Activated CD4-positive, alpha-beta T cell treated with anti-CD3 and anti-CD28 coated beads, Interleukin-2, amount 10 ng/mL, durations not matched to agents 7 days and 5 days (primary cell): ENCODE measurements at regions not wholly inside any gene's neighbourhood (a gene's known extent, or its start where the extent isn't known, plus 50 kb on each side); places are given as distances from the start of the nearest gene placed in this dataset.
"Not testable (repeated sequence)": the region's sequence is repeated elsewhere in the genome, so short reads cannot be mapped to it uniquely, and the experiment has no call there.

ENCODE experiments used
- CTCF ChIA-PET: fragments of 350-600 bp; sonication (Branson Sonifier 250); formaldehyde crosslinking; loops from one replicate; lab custom pipeline; 2021; ENCODE audit warnings: antibody characterized with exemption; lab: Charles Lee
- POLR2A ChIA-PET: fragments of 350-600 bp; sonication (Branson Sonifier 250); formaldehyde crosslinking; loops from one replicate; lab custom pipeline; 2021; ENCODE audit warnings: antibody characterized with exemption; lab: Charles Lee
- DNase-seq: peaks from one replicate; pipeline ENCODE4 v3.0.0-alpha.2; 2020
- H3K27ac Mint-ChIP-seq: one replicate; pipeline ENCODE4 v1.8.0; 2021; ENCODE audit warnings: mild to moderate bottlenecking, moderate library complexity, mixed read lengths
- H3K27me3 Mint-ChIP-seq: one replicate; pipeline ENCODE4 v1.8.0; 2021; ENCODE audit warnings: mixed read lengths
- H3K36me3 Mint-ChIP-seq: one replicate; pipeline ENCODE4 v1.8.0; 2021; ENCODE audit warnings: low read depth, mixed read lengths
- H3K4me1 Mint-ChIP-seq: one replicate; pipeline ENCODE4 v1.8.0; 2021; ENCODE audit warnings: mixed read lengths
- H3K4me3 Mint-ChIP-seq: one replicate; pipeline ENCODE4 v1.8.0; 2021; ENCODE audit warnings: mild to moderate bottlenecking, moderate library complexity, mixed read lengths
- H3K9me3 Mint-ChIP-seq: one replicate; pipeline ENCODE4 v1.8.0; 2021; ENCODE audit warnings: mixed read lengths

GRCh38 chr6:72552938-72553337 is 68.9 kb upstream of the KCNQ5 start:
- no peak overlapping the region for H3K4me3 Mint-ChIP-seq

DNA sequence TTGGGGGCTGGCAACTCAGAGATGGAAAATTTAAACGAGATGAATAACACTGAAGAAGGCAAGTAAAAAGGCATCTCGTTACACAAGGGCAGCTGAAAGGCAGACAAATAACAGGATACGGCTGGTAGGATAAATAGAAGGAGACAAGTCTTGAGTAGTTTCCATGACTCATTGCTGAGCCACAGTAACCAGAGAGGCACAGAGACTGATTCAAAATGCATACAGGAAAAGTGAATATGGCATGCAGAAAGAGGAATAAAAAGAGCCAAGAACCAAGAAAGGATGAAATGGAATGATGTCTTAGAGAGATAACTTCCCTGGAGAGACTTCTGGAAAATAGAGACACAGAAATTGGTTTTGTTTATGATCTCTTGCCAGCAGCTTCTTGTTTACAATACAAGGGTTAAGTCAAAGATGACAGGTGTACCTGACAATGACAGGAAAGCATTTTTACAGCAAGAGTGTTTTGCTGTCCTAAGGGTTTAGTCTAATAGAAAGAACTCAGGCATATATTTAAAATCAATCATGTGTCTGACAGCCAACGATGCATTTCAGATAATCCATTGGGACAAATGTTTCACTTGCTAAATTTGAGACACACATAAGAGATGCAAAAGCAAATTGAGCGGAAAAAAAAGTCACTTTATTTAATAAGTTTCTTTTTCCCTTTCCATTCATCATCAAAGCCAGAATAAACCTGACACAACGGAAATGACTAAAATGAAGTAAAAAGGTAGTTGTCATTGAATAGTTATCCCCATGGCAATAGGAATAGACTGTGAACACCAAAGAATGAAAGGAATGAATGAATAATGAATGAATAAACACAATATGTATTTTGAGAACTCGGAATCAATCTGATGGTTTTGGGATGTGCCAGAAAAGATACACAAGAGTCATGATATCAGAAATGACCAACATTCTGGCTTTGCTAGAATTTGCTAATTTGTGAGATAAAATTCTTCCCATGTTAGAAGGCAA is 68.0 kb upstream of the KCNQ5 start:
- no peaks in the 10 kb centered on the region for H3K36me3 Mint-ChIP-seq
- ChIA-PET POLR2A (no interaction called here), CTCF (no interaction called here)
- no peak for DNase-seq
- H3K27me3 Mint-ChIP-seq, result no peaks in the 10 kb centered on the region
- H3K9me3 Mint-ChIP-seq, result no peaks in the 10 kb centered on the region
- peaks cover 2% of the 10 kb centered on the region for H3K4me1 Mint-ChIP-seq
- H3K27ac Mint-ChIP-seq, result no peak overlapping the region
- no peak overlapping the region for H3K4me3 Mint-ChIP-seq

More at GRCh38 chr6:72552938-72553337, 68.9 kb upstream of the KCNQ5 start:
- H3K36me3 Mint-ChIP-seq, result no peaks in the 10 kb centered on the region
- H3K9me3 Mint-ChIP-seq, result no peaks in the 10 kb centered on the region
- DNase-seq, result no peak
- no peaks in the 10 kb centered on the region for H3K27me3 Mint-ChIP-seq
- ChIA-PET POLR2A (no interaction called here), CTCF (no interaction called here)
- H3K27ac Mint-ChIP-seq, result no peak overlapping the region
- H3K4me1 Mint-ChIP-seq, result peaks cover 2% of the 10 kb centered on the region

GRCh38 chr6:72554761-72555221 is 67.1 kb upstream of the KCNQ5 start:
- no peak for DNase-seq
- ChIA-PET CTCF (no interaction called here), POLR2A (no interaction called here)
- Mint-ChIP-seq H3K27me3 (no peaks in the 10 kb centered on the region), H3K4me1 (peaks cover 2% of the 10 kb centered on the region), H3K9me3 (no peaks in the 10 kb centered on the region), H3K36me3 (no peaks in the 10 kb centered on the region), H3K27ac (no peak overlapping the region), H3K4me3 (no peak overlapping the region)

GRCh38 chr6:72559067-72559466 is 62.8 kb upstream of the KCNQ5 start:
- CTCF ChIA-PET, result no interaction called here
- Mint-ChIP-seq H3K4me1 (no peaks in the 10 kb centered on the region), H3K27me3 (no peaks in the 10 kb centered on the region), H3K27ac (no peak overlapping the region), H3K9me3 (no peaks in the 10 kb centered on the region), H3K36me3 (no peaks in the 10 kb centered on the region), H3K4me3 (no peak overlapping the region)
- no peak for DNase-seq
- POLR2A ChIA-PET, result no interaction called here

DNA sequence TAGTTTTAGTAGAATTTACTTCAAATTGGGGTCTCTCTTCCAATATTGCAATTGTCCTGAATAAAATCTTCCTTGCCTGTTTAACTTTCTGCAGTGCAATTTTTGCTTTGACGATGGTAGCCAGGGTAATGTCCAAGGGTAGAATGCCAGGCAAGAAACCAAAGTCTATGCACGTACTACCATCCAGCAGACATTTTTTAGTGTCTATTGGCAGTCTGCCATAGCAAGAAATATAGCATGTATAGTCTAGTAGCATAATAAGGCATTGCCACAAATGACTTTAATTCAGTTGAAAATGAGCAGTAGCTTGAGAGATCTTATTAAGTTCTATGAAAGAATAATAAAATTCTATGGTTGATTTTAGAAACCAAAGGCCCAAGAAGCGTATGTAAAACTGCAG is 62.3 kb upstream of the KCNQ5 start:
- Mint-ChIP-seq H3K27ac (no peak overlapping the region), H3K4me1 (no peaks in the 10 kb centered on the region), H3K36me3 (no peaks in the 10 kb centered on the region), H3K9me3 (no peaks in the 10 kb centered on the region), H3K4me3 (no peak overlapping the region), H3K27me3 (no peaks in the 10 kb centered on the region)
- ChIA-PET CTCF (no interaction called here), POLR2A (no interaction called here)
- DNase-seq, result no peak

DNA sequence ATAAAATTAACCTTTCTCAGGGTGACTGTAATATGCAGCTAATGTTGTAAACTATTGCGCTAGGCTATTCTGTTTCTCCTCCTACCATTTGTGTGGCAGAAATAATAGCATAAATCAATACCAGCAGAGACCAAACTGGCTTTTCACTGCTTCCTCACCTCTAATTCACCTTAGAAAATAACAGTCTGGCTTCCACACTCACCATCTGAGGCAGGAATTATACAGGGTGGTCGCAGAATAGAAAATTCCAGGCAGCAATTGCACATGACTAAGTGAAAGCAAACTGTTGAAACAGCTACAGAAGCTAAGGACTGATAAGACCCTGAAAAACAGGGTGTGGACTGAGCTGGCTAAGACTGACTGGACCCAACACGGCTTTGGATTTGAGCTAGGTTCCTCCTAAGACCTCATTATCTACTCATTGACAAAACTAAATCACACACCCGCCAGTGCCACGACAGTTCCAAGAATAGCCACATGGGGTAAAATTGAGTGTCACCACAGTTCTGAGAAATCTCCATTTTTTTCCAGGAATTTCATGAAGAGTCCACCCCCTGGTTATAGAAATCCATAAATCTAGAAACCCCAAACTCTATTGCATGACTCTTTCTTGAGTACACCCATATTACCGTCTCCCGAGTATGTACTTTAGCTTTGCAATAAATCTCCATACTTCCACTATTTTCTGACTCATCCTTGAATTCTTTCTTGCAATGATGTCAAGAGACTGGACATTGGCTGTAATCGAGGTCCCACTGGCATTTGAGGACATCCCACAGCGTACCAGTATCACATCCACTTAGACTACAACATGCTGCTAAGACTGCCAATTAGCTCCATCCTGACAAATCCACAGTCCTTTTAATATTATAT is 60.9 kb upstream of the KCNQ5 start:
- H3K4me3 Mint-ChIP-seq, result no peak overlapping the region
- ChIA-PET POLR2A (no interaction called here), CTCF (no interaction called here)
- H3K27ac Mint-ChIP-seq, result no peak overlapping the region
- DNase-seq, result no peak
- H3K36me3 Mint-ChIP-seq, result no peaks in the 10 kb centered on the region
- H3K9me3 Mint-ChIP-seq, result no peaks in the 10 kb centered on the region
- H3K27me3 Mint-ChIP-seq, result no peaks in the 10 kb centered on the region
- H3K4me1 Mint-ChIP-seq, result no peaks in the 10 kb centered on the region

- Mint-ChIP-seq H3K36me3 (no peaks in the 10 kb centered on the region), H3K27me3 (no peaks in the 10 kb centered on the region), H3K9me3 (no peaks in the 10 kb centered on the region), H3K4me1 (no peaks in the 10 kb centered on the region), H3K27ac (no peak overlapping the region), H3K4me3 (no peak overlapping the region)
- CTCF ChIA-PET, result no interaction called here
- no peak for DNase-seq
- POLR2A ChIA-PET, result no interaction called here
These were observed 60.2 kb upstream of the KCNQ5 start for GRCh38 chr6:72561629-72562028.

DNA sequence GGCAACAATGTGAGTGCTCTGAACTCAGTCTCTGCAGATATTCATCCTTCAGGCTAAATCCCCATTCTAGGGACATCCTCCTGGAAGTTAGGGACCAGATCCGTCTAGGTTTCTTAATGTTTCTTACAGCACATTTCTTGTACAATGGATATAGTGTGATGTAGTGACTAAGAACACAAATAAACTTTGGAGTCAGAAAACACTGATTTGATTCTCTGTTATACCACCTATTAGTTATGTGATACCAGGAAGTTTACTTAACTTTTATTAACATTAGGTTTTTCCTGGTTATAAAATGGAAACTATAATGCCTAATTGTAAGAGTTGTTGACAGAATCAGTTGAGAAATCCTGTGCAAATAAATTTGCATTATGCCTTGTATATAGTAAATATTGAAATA is 57.6 kb upstream of the KCNQ5 start:
- CTCF ChIA-PET, result no interaction called here
- Mint-ChIP-seq H3K27me3 (no peaks in the 10 kb centered on the region), H3K27ac (no peak overlapping the region), H3K4me1 (no peaks in the 10 kb centered on the region), H3K9me3 (no peaks in the 10 kb centered on the region), H3K36me3 (no peaks in the 10 kb centered on the region), H3K4me3 (no peak overlapping the region)
- DNase-seq, result no peak
- POLR2A ChIA-PET, result no interaction called here

DNA sequence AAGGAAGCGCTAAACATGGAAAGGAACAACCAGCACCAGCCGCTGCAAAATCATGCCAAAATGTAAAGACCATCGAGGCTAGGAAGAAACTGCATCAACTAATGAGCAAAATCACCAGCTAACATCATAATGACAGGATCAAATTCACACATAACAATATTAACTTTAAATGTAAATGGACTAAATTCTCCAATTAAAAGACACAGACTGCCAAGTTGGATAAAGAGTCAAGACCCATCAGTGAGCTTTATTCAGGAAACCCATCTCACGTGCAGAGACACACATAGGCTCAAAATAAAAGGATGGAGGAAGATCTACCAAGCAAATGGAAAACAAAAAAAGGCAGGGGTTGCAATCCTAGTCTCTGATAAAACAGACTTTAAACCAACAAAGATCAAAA is 49.9 kb upstream of the KCNQ5 start:
- DNase-seq, H3K27me3 Mint-ChIP-seq, H3K36me3 Mint-ChIP-seq, CTCF ChIA-PET, H3K4me3 Mint-ChIP-seq, POLR2A ChIA-PET, H3K9me3 Mint-ChIP-seq, H3K4me1 Mint-ChIP-seq, H3K27ac Mint-ChIP-seq: not testable (repeated sequence)
